CD4-positive, CD25-positive, alpha-beta regulatory T cell (primary cell): ENCODE measurements at regions not wholly inside any gene's neighbourhood (a gene's known extent, or its start where the extent isn't known, plus 50 kb on each side); places are given as distances from the start of the nearest gene placed in this dataset.

Experiments used
- ATAC-seq, 2 donors: fragments of 150-1000 bp; cut with Tn5 transposase; one replicate each; pipeline ENCODE4 v1.10.0; 2021; ENCODE audit warnings: low read depth in 2 of 2, moderate number of reproducible peaks in 2 of 2, moderate library complexity in 1 of 2
- DNase-seq, 3 donors: peaks; one replicate each; pipeline versions ENCODE4 v3.0.0 to v3.0.0-alpha.2; 2012 to 2022; ENCODE audit warnings: mixed read lengths in 1 of 3
- H3K27ac ChIP-seq: one replicate; pipeline ENCODE4 v1.7.0; 2013; ENCODE audit warnings: mild to moderate bottlenecking, low read length; ENCODE audit not compliant: insufficient read depth, poor library complexity, severe bottlenecking
- H3K27me3 ChIP-seq: one replicate; pipeline ENCODE4 v1.7.0; 2013; ENCODE audit warnings: low read length; ENCODE audit not compliant: control insufficient read depth, insufficient read depth
- H3K36me3 ChIP-seq: one replicate; pipeline ENCODE4 v1.7.0; 2013; ENCODE audit warnings: mild to moderate bottlenecking, low read length, moderate library complexity; ENCODE audit not compliant: control insufficient read depth, insufficient read depth
- H3K4me1 ChIP-seq: 2 replicates; pipeline ENCODE4 v1.7.0; 2013; ENCODE audit warnings: mild to moderate bottlenecking, low read length; ENCODE audit not compliant: insufficient read depth, control insufficient read depth, poor library complexity, severe bottlenecking
- H3K4me3 ChIP-seq: one replicate; pipeline ENCODE4 v1.7.0; 2013; ENCODE audit warnings: low read depth, mild to moderate bottlenecking, low read length, moderate library complexity
- H3K9me3 ChIP-seq, 2 experiments: 1 replicate in 1 of 2; 2 replicates in 1 of 2; pipeline ENCODE4 v1.7.0; 2013; ENCODE audit warnings: low read length in 2 of 2, mild to moderate bottlenecking in 1 of 2, moderate library complexity in 1 of 2; ENCODE audit not compliant: control insufficient read depth in 2 of 2
- H3K27ac Mint-ChIP-seq, 3 donors: one replicate each; pipeline ENCODE4 v1.8.0; 2020 to 2022; ENCODE audit warnings: mild to moderate bottlenecking in 3 of 3, mixed read lengths in 3 of 3, moderate library complexity in 2 of 3
- H3K27me3 Mint-ChIP-seq: one replicate; pipeline ENCODE4 v1.8.0; 2022; ENCODE audit warnings: mild to moderate bottlenecking, mixed read lengths
- H3K36me3 Mint-ChIP-seq: one replicate; pipeline ENCODE4 v1.8.0; 2020; ENCODE audit warnings: mixed read lengths
- H3K4me1 Mint-ChIP-seq, 4 donors: one replicate each; pipeline ENCODE4 v1.8.0; 2020 to 2022; ENCODE audit warnings: mixed read lengths in 4 of 4, mild to moderate bottlenecking in 1 of 4
- H3K4me3 Mint-ChIP-seq, 4 donors: one replicate each; pipeline ENCODE4 v1.8.0; 2020 to 2022; ENCODE audit warnings: mild to moderate bottlenecking in 4 of 4, mixed read lengths in 4 of 4, moderate library complexity in 3 of 4
- H3K9me3 Mint-ChIP-seq, 7 donors: one replicate each; pipeline ENCODE4 v1.8.0; 2020 to 2022; ENCODE audit warnings: mixed read lengths in 7 of 7, mild to moderate bottlenecking in 3 of 7, moderate library complexity in 2 of 7

DNA sequence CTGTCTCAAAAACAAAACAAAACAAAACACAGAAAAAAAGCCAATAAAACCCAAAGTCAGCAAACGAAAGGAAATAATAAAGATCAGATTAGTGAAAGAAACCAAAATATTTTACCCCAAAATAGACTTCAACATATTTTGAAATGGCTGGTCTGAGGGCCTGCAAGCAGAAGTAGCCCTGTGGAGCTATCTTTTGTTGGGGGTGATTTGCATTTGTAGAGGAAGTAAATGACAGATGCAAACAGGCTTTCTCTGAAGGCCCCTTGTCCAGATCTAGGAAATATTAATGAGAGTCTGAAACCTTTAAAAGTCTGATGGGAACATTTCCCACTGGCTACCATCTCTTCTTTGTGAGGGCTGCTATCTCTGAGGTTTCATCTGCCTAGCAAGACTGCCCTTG, 74.0 kb downstream of the GCNT4 start:
- ATAC-seq (no peak), DNase-seq (no peak)
- Mint-ChIP-seq H3K9me3 (peaks cover 0 to 7% (median 0%) of the 10 kb centered on the region in 7 donors), H3K4me1 (peaks cover 4 to 22% (median 17%) of the 10 kb centered on the region in 4 donors), H3K27ac (peak overlapping the region in 1 of 3 donors; percentile 18), H3K27me3 (peaks cover 4% of the 10 kb centered on the region), H3K4me3 (no peak overlapping the region), H3K36me3 (peaks cover 4% of the 10 kb centered on the region)
- Histone ChIP-seq H3K27me3 (no peaks in the 10 kb centered on the region), H3K9me3 (peaks cover 0 to 3% of the 10 kb centered on the region in 2 experiments), H3K27ac (no peak overlapping the region), H3K4me3 (no peak overlapping the region), H3K36me3 (no peaks in the 10 kb centered on the region), H3K4me1 (peaks cover 10% of the 10 kb centered on the region)

DNA sequence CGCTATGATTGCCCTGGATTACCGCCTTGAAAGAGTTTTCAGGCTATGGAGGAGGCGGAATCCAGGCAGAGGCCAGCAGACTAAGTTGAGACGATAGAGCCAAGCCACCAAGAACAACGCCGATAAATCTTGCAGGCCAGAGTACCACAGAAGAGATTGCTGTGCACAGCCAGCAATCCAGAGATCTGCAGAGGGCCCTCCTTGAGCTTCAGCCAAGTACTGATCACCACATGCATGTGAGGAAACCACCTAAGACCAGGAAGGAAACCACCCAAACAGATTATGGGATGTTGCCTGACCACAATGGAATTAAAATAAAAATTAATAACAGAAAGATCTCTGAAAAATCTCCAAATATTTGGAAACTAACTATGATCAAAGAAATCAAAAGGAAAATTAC, 74.9 kb downstream of the GCNT4 start:
- Histone ChIP-seq H3K4me3 (no peak overlapping the region), H3K4me1 (peaks cover 10% of the 10 kb centered on the region), H3K36me3 (no peaks in the 10 kb centered on the region), H3K27me3 (no peaks in the 10 kb centered on the region), H3K9me3 (peaks cover 0 to 3% of the 10 kb centered on the region in 2 experiments), H3K27ac (no peak overlapping the region)
- peaks cover 4% of the 10 kb centered on the region for H3K36me3 Mint-ChIP-seq
- H3K27me3 Mint-ChIP-seq: peaks cover 4% of the 10 kb centered on the region
- no peak for ATAC-seq
- H3K27ac Mint-ChIP-seq: no peak overlapping the region
- H3K4me1 Mint-ChIP-seq: peaks cover 4 to 25% (median 17%) of the 10 kb centered on the region in 4 donors
- DNase-seq: no peak
- no peak overlapping the region for H3K4me3 Mint-ChIP-seq
- H3K9me3 Mint-ChIP-seq: peaks cover 0 to 7% (median 0%) of the 10 kb centered on the region in 7 donors

DNA sequence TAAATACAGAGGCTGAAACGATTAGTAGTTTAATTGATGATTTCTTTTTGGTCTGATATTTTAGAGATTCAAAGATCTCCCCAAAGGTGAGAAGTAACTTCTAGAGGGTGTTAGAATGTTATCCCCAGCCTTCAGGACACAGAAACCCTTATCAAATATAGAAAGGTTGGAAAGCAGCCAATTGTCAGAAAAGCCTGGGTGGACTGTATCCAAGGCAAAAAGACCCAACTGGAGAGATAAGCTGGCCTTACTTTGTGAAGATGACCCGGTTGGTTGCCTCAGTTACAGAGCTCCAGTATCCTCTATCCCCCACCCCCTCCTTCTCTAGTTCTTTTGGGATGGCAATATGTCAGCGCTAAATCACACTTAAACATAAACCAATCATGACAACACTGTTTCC, 75.7 kb downstream of the GCNT4 start:
- H3K36me3 ChIP-seq: no peaks in the 10 kb centered on the region
- H3K27ac ChIP-seq: no peak overlapping the region
- H3K4me1 ChIP-seq: peaks cover 10% of the 10 kb centered on the region
- H3K9me3 Mint-ChIP-seq: peaks cover 0 to 8% (median 0%) of the 10 kb centered on the region in 7 donors
- H3K9me3 ChIP-seq: peaks cover 0 to 3% of the 10 kb centered on the region in 2 experiments
- DNase-seq (no peak), ATAC-seq (no peak)
- no peaks in the 10 kb centered on the region for H3K27me3 ChIP-seq
- peaks cover 4% of the 10 kb centered on the region for H3K27me3 Mint-ChIP-seq
- H3K4me3 Mint-ChIP-seq: no peak overlapping the region
- H3K4me1 Mint-ChIP-seq: peaks cover 4 to 25% (median 17%) of the 10 kb centered on the region in 4 donors
- H3K36me3 Mint-ChIP-seq: peaks cover 4% of the 10 kb centered on the region
- H3K27ac Mint-ChIP-seq: no peak overlapping the region
- no peak overlapping the region for H3K4me3 ChIP-seq

DNA sequence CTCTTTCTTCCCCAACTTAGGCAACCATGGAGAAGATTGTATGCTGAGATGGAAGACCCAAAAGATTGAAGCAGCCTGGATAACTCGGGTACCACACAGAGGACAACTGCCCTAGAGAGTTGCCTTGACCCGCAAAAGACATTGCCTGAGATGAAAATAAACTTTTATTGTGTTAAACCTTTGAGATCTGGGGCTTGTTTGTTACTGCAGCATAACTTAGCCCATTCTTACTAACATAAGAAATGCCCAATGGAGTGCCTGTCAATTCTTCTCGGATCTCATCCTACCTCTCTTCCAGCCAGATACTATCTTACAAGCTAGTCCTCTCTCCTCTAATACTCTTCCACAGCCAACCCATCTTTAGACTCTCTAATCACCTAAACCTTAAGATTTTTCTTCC, 76.8 kb downstream of the GCNT4 start:
- peaks cover 0 to 3% of the 10 kb centered on the region in 2 experiments for H3K9me3 ChIP-seq
- DNase-seq (no peak), ATAC-seq (no peak)
- H3K36me3 Mint-ChIP-seq: peaks cover 4% of the 10 kb centered on the region
- peaks cover 10% of the 10 kb centered on the region for H3K4me1 ChIP-seq
- no peaks in the 10 kb centered on the region for H3K27me3 Mint-ChIP-seq
- H3K27ac ChIP-seq: no peak overlapping the region
- no peak overlapping the region for H3K4me3 ChIP-seq
- H3K4me3 Mint-ChIP-seq: no peak overlapping the region
- no peaks in the 10 kb centered on the region for H3K36me3 ChIP-seq
- H3K27ac Mint-ChIP-seq: peak overlapping the region in 2 of 3 donors; percentile 27 to 52
- no peaks in the 10 kb centered on the region for H3K27me3 ChIP-seq
- peaks cover 0 to 9% (median 0%) of the 10 kb centered on the region in 7 donors for H3K9me3 Mint-ChIP-seq
- H3K4me1 Mint-ChIP-seq: peaks cover 4 to 25% (median 17%) of the 10 kb centered on the region in 4 donors

DNA sequence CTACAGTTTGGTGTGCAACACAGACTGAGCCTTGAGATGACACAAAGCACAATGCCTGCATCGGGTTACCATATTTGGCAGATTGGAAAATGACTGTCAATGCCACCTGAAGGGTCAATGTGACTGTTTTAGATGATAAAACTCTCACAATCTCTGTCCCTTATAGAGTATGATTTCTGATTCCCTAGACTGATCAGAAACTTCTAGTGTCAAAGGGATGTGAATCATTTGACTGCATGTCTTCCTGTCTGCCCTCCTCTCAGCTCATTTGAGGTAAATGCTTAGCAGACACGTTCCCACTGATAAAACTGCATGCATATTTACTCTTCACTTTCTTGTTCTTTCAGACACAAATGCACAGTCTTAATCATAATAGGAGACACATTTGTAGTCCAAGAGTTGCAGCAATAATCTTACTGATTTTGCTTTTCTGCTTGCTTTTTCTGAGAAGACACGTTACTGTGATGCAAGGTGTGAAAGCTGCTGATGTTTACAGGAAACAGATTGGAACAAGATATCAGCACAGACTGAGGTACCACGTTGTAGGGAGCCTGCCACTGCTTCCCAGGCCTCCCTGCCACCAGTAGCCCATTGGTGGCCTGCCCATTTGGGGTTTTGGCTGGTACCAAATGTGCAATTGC, 77.8 kb downstream of the GCNT4 start:
- H3K27ac Mint-ChIP-seq: peak overlapping the region; percentile 52 to 86 (median 68)

DNA sequence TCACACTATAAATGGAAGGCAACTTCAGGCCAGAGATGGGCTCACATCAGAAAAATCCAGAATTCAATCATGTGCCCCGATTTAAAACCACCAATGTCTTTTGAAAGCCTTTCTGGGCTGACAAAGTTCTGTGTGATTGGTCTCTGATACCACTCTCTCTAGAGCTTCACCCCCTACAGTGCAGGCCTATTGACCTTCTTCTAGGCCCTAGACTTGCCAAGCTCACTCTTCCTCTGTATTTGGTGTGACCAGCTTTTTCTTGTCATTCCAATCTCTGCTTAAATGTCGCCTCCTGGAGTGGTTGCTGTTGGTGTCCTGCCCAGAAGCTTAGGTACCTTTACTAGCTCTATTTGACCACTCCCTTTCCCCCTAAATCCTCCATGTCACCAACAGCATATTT, 78.7 kb downstream of the GCNT4 start:
- DNase-seq (no peak), ATAC-seq (no peak)
- Mint-ChIP-seq H3K27me3 (no peaks in the 10 kb centered on the region), H3K36me3 (peaks cover 4% of the 10 kb centered on the region), H3K27ac (peak overlapping the region in 2 of 3 donors; percentile 52 to 71), H3K9me3 (peaks cover 0 to 9% (median 0%) of the 10 kb centered on the region in 7 donors), H3K4me1 (peaks cover 4 to 25% (median 17%) of the 10 kb centered on the region in 4 donors), H3K4me3 (peak overlapping the region in 1 of 4 donors; percentile 11)
- Histone ChIP-seq H3K4me1 (peaks cover 10% of the 10 kb centered on the region), H3K27me3 (no peaks in the 10 kb centered on the region), H3K36me3 (no peaks in the 10 kb centered on the region), H3K4me3 (no peak overlapping the region), H3K9me3 (peaks cover 0 to 3% of the 10 kb centered on the region in 2 experiments), H3K27ac (no peak overlapping the region)

More for the DNA sequence above, 77.8 kb downstream of the GCNT4 start:
- H3K27ac ChIP-seq: no peak overlapping the region
- DNase-seq (peak in 2 of 3 donors; percentile 11 to 53), ATAC-seq (peak; percentile 85)
- H3K4me3 Mint-ChIP-seq: peak overlapping the region in 1 of 4 donors; percentile 21
- peaks cover 0 to 9% (median 0%) of the 10 kb centered on the region in 7 donors for H3K9me3 Mint-ChIP-seq
- H3K9me3 ChIP-seq: peaks cover 0 to 3% of the 10 kb centered on the region in 2 experiments
- H3K36me3 Mint-ChIP-seq: peaks cover 4% of the 10 kb centered on the region
- no peaks in the 10 kb centered on the region for H3K27me3 Mint-ChIP-seq
- H3K4me1 Mint-ChIP-seq: peaks cover 4 to 25% (median 17%) of the 10 kb centered on the region in 4 donors
- no peaks in the 10 kb centered on the region for H3K36me3 ChIP-seq
- no peaks in the 10 kb centered on the region for H3K27me3 ChIP-seq
- H3K4me1 ChIP-seq: peaks cover 10% of the 10 kb centered on the region
- H3K4me3 ChIP-seq: peak overlapping the region; percentile 27

DNA sequence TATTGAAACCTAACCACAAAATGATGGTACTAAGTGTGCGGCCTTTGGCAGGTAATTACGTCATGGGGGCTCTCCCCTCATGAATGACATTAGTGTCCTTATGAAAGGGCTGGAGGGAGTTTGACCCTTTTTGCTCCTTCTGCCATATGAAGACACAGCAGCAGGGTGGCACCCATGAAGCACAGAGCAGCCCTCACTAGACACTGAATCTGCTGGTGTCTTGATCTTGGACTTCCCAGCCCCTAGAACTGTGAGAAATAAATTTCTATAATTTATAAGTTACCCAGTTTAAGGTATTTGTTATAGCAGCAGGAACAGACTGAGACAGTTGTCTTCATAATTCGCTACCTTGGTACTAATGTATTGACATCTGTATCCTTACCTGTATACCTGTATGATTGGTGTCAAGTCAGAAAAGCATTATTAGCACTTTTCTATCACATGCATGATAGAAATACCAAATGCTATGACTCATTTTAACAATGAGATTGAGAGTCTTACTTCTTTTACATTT, 80.4 kb downstream of the GCNT4 start:
- Histone ChIP-seq H3K27me3 (no peaks in the 10 kb centered on the region), H3K4me1 (peaks cover 10% of the 10 kb centered on the region), H3K9me3 (peaks cover 0 to 3% of the 10 kb centered on the region in 2 experiments), H3K27ac (no peak overlapping the region), H3K4me3 (no peak overlapping the region), H3K36me3 (no peaks in the 10 kb centered on the region)
- no peaks in the 10 kb centered on the region for H3K27me3 Mint-ChIP-seq
- peaks cover 4 to 20% (median 16%) of the 10 kb centered on the region in 4 donors for H3K4me1 Mint-ChIP-seq
- DNase-seq (no peak), ATAC-seq (no peak)
- H3K4me3 Mint-ChIP-seq: no peak overlapping the region
- no peak overlapping the region for H3K27ac Mint-ChIP-seq
- H3K9me3 Mint-ChIP-seq: peaks cover 0 to 9% (median 0%) of the 10 kb centered on the region in 7 donors
- H3K36me3 Mint-ChIP-seq: peaks cover 4% of the 10 kb centered on the region
